Body of pancreas (tissue), 4 donors: ENCODE measurements at regions not wholly inside any gene's neighbourhood (a gene's known extent, or its start where the extent isn't known, plus 50 kb on each side); places are given as distances from the start of the nearest gene placed in this dataset.

Source experiments
- CTCF ChIP-seq, 7 experiments: fragments of 450-650 bp in 4 of 7; fragments of 200-600 bp in 3 of 7; sonication (generic) in 3 of 7; IDR thresholded peaks; one replicate each; pipeline ENCODE4 v1.5.1; 2016 to 2019; ENCODE audit warnings: antibody characterized with exemption in 7 of 7
- POLR2A ChIP-seq, 3 donors: fragments of 450-650 bp; IDR thresholded peaks; one replicate each; pipeline ENCODE4 v1.6.1; 2016; ENCODE audit warnings: antibody characterized with exemption in 3 of 3, mild to moderate bottlenecking in 2 of 3

- TF ChIP-seq POLR2A (IDR thresholded peaks at IDR 0.05) (no peak), CTCF (IDR thresholded peaks at IDR 0.05) (no peak)
These were observed 362.9 kb upstream of the TLE4 start for GRCh38 chr9:79208791-79209396.
